Neural progenitor cell (in vitro differentiated cells): ENCODE measurements at regions not wholly inside any gene's neighbourhood (a gene's known extent, or its start where the extent isn't known, plus 50 kb on each side); places are given as distances from the start of the nearest gene placed in this dataset.

Source experiments
- CTCF ChIP-seq: fragments of 200-600 bp; sonication (generic); IDR thresholded peaks from 2 replicates; pipeline ENCODE4 v1.5.1; 2017; ENCODE audit warnings: antibody characterized with exemption, mild to moderate bottlenecking
- EZH2 ChIP-seq: fragments of 200-600 bp; sonication (generic); IDR thresholded peaks from 2 replicates; pipeline ENCODE4 v1.6.1; 2017; ENCODE audit warnings: antibody characterized with exemption, mild to moderate bottlenecking, moderate library complexity

DNA sequence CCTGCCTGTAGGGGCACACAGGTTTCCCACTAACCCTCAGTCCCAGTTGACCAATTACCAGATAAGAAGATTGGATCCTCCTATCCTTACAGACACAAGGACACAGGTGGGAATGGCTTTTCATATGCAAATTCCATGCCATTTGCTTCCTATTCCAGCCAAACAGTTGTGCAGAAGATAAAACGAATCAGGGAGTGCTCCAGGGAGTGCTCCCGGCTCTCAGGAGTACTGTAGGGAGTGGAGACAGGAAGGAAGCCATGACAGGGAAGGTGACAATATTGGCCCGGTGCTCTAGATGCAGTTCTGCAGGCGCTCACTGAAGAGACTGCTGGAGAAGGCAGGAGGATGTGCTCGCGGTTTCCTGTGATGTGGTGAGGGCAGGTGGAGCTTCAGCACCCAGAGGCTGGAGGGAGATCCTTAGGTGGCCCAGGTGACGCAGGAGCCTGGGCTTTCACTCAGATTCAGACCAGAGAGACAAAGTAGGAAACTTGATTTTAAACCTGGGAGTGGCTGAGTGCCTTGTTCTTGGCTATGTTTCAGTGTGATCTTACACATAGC lies 260.0 kb downstream of the AUH start:
- TF ChIP-seq CTCF (no peak), EZH2 (no peak)
